ENCODE measurements at regions not wholly inside any gene's neighbourhood (a gene's known extent, or its start where the extent isn't known, plus 50 kb on each side); places are given as distances from the start of the nearest gene placed in this dataset.
"Not testable (repeated sequence)": the region's sequence is repeated elsewhere in the genome, so short reads cannot be mapped to it uniquely, and the experiment has no call there.

GRCh38 chr4:72714482-72715279, 145.7 kb upstream of the ADAMTS3 start:
- no peak overlapping the region for H3K27ac ChIP-seq
- in situ Hi-C loops (cut with HindIII; ENCODE audit: low pct_ligation_motif_present, low sequenced_read_pairs): no loop called here
- H3K27me3 ChIP-seq (replicated peaks): no peaks in the 10 kb centered on the region
- no peaks in the 10 kb centered on the region for H3K36me3 ChIP-seq (replicated peaks)
- DNase-seq: no peak
- TF ChIP-seq CTCF (IDR thresholded peaks at IDR 0.05; ENCODE audit: low read depth, low read length, missing control alignments): no peak
- no peak overlapping the region for H3K4me3 ChIP-seq (ENCODE audit: low read depth, low read length)

GRCh38 chr4:72712997-72713396, 144.0 kb upstream of the ADAMTS3 start:
- in situ Hi-C loops (cut with HindIII; ENCODE audit: low pct_ligation_motif_present, low sequenced_read_pairs): no loop called here
- H3K36me3 ChIP-seq (replicated peaks): no peaks in the 10 kb centered on the region
- H3K27me3 ChIP-seq (replicated peaks): no peaks in the 10 kb centered on the region
- no peak overlapping the region for H3K4me3 ChIP-seq (ENCODE audit: low read depth, low read length)
- H3K27ac ChIP-seq: no peak overlapping the region
- DNase-seq: no peak
- no peak for TF ChIP-seq CTCF (IDR thresholded peaks at IDR 0.05; ENCODE audit: low read depth, low read length, missing control alignments)

- no peak overlapping the region for H3K4me3 ChIP-seq (ENCODE audit: low read depth, low read length)
- H3K27ac ChIP-seq: no peak overlapping the region
- in situ Hi-C loops (cut with HindIII; ENCODE audit: low pct_ligation_motif_present, low sequenced_read_pairs): no loop called here
- no peaks in the 10 kb centered on the region for H3K36me3 ChIP-seq (replicated peaks)
- H3K27me3 ChIP-seq (replicated peaks): no peaks in the 10 kb centered on the region
- DNase-seq: no peak
- TF ChIP-seq CTCF (IDR thresholded peaks at IDR 0.05; ENCODE audit: low read depth, low read length, missing control alignments): no peak
These were observed 140.5 kb upstream of the ADAMTS3 start for GRCh38 chr4:72709475-72709874.

GRCh38 chr4:72706684-72707083, 137.7 kb upstream of the ADAMTS3 start:
- no peak for TF ChIP-seq CTCF (IDR thresholded peaks at IDR 0.05; ENCODE audit: low read depth, low read length, missing control alignments)
- DNase-seq: no peak
- Histone ChIP-seq H3K36me3 (replicated peaks) (no peaks in the 10 kb centered on the region), H3K4me3 (ENCODE audit: low read depth, low read length) (no peak overlapping the region), H3K27me3 (replicated peaks) (no peaks in the 10 kb centered on the region), H3K27ac (no peak overlapping the region)
- in situ Hi-C loops (cut with HindIII; ENCODE audit: low pct_ligation_motif_present, low sequenced_read_pairs): no loop called here

GRCh38 chr4:72704925-72705640, 136.1 kb upstream of the ADAMTS3 start:
- in situ Hi-C loops (cut with HindIII; ENCODE audit: low pct_ligation_motif_present, low sequenced_read_pairs); H3K4me3 ChIP-seq (ENCODE audit: low read depth, low read length); H3K27ac ChIP-seq; H3K36me3 ChIP-seq (replicated peaks); H3K27me3 ChIP-seq (replicated peaks); DNase-seq: not testable (repeated sequence)

- DNase-seq: no peak
- in situ Hi-C loops (cut with HindIII; ENCODE audit: low pct_ligation_motif_present, low sequenced_read_pairs): no loop called here
- no peaks in the 10 kb centered on the region for H3K27me3 ChIP-seq (replicated peaks)
- H3K36me3 ChIP-seq (replicated peaks): no peaks in the 10 kb centered on the region
- no peak for TF ChIP-seq CTCF (IDR thresholded peaks at IDR 0.05; ENCODE audit: low read depth, low read length, missing control alignments)
- no peak overlapping the region for H3K27ac ChIP-seq
- no peak overlapping the region for H3K4me3 ChIP-seq (ENCODE audit: low read depth, low read length)
These were observed 133.9 kb upstream of the ADAMTS3 start for GRCh38 chr4:72702948-72703347.
